Liver (tissue), 3 donors: ENCODE measurements at regions not wholly inside any gene's neighbourhood (a gene's known extent, or its start where the extent isn't known, plus 50 kb on each side); places are given as distances from the start of the nearest gene placed in this dataset.

Source experiments
- ATF3 ChIP-seq: IDR thresholded peaks from 2 replicates; pipeline ENCODE4 v1.6.1; 2016; ENCODE audit warnings: antibody characterized with exemption
- CTCF ChIP-seq: fragments of 150-350 bp; IDR thresholded peaks from 2 replicates; pipeline ENCODE4 v1.5.1; 2017; ENCODE audit warnings: improper control_type of control experiment, low read depth, low read length; ENCODE audit not compliant: missing input control
- EGR1 ChIP-seq, 2 donors: IDR thresholded peaks; 2 replicates each; pipeline ENCODE4 v1.6.1; 2016 to 2018; ENCODE audit warnings: antibody characterized with exemption in 2 of 2, low read depth in 2 of 2
- FOXA1 ChIP-seq: IDR thresholded peaks from 2 replicates; pipeline ENCODE4 v1.6.1; 2016; ENCODE audit warnings: antibody characterized with exemption
- RAD21 ChIP-seq, 2 donors: IDR thresholded peaks; 2 replicates each; pipeline ENCODE4 v1.6.1; 2016; ENCODE audit warnings: antibody characterized with exemption in 2 of 2, mild to moderate bottlenecking in 2 of 2
- SP1 ChIP-seq: IDR thresholded peaks from 2 replicates; pipeline ENCODE4 v1.6.1; 2018; ENCODE audit warnings: antibody characterized with exemption, mild to moderate bottlenecking
- TAF1 ChIP-seq: conservative IDR thresholded peaks from 2 replicates; pipeline ENCODE4 v1.6.1; 2016; ENCODE audit warnings: antibody characterized with exemption, mild to moderate bottlenecking
- YY1 ChIP-seq: IDR thresholded peaks from 2 replicates; pipeline ENCODE4 v1.6.1; 2016; ENCODE audit warnings: antibody characterized with exemption, mild to moderate bottlenecking
- ZBTB33 ChIP-seq: IDR thresholded peaks from 2 replicates; pipeline ENCODE4 v1.6.1; 2016; ENCODE audit warnings: antibody characterized with exemption
- donor health status: healthy.
- donor health status: healthy.

GRCh38 chr6:156017838-156018237, 562.2 kb upstream of the NOX3 start:
- TF ChIP-seq CTCF (no peak), EGR1 (IDR thresholded peaks at IDR 0.05; ENCODE audit: low read depth in 2 of 2) (no peak), TAF1 (no peak), YY1 (no peak), RAD21 (IDR thresholded peaks at IDR 0.05) (no peak), SP1 (no peak), ATF3 (no peak), ZBTB33 (no peak), FOXA1 (no peak)
